ENCODE measurements at regions not wholly inside any gene's neighbourhood (a gene's known extent, or its start where the extent isn't known, plus 50 kb on each side); places are given as distances from the start of the nearest gene placed in this dataset.

DNA sequence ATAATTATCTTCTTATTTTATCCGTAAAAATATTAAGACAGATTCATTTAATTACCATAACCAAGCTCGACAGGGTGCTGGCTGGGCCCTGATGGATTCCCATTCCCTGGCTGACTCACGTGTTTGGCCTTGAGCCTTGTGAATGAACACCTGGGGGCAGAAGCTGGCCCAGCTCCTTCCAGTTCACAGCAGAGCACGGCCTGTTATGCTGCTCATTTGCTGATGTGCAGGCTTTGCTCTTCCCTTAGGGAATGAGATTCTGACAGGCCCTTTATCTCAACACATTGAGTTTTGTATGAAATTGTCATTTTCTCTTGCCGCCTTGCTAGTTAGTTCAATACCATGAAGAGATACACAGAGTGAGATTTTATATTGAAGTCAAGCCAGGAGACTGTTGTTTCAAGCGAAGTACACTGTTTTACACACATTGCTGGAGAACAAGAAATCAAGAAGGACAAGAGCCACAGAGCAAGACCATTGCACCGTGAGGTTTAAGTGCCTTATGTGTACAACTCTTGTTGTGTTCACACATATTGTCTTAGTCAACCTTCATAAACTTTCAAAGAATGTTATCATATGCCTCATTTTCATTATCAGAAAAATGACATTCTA lies 1583.3 kb downstream of the STIM2 start:
- Histone ChIP-seq H3K4me1 (ENCODE audit: control insufficient read depth in 1 of 2, insufficient read depth in 2 of 2, low read depth in 1 of 2, low read length in 1 of 2) (peaks cover 0 to 2% of the 10 kb centered on the region in 2 experiments; a peak in 2 of 4 replicates), H3K4me2 (no peak overlapping the region), H3K36me3 (replicated peaks in 1 of 2; ENCODE audit: control insufficient read depth in 1 of 2, insufficient read depth in 2 of 2, low read length in 1 of 2) (no peaks in the 10 kb centered on the region), H3K79me2 (ENCODE audit: insufficient read depth) (no peaks in the 10 kb centered on the region), H4K20me1 (ENCODE audit: insufficient read depth) (no peaks in the 10 kb centered on the region), H3K9me2 (no peaks in the 10 kb centered on the region), H3F3A (replicated peaks; ENCODE audit: insufficient read depth) (peaks cover 4% of the 10 kb centered on the region), H3K9ac (no peak overlapping the region), H3K27ac (ENCODE audit: low read depth in 2 of 2, low read length in 1 of 2) (no peak overlapping the region), H3K9me3 (no peaks in the 10 kb centered on the region), H2AFZ (ENCODE audit: low read depth) (0 out of 2 replicates have a peak overlapping the region, but pooled peaks have one; percentile 47), H3K27me3 (ENCODE audit: insufficient read depth) (no peaks in the 10 kb centered on the region), H3K4me3 (ENCODE audit: low read depth in 2 of 2, low read length in 1 of 2) (no peak overlapping the region)
- CTCF ChIA-PET = no interaction called here
- TF ChIP-seq MXI1 (IDR thresholded peaks at IDR 0.05; ENCODE audit: low read depth, low read length) (no peak), TAF1 (IDR thresholded peaks at IDR 0.05; ENCODE audit: borderline replicate concordance, low read depth, low read length) (no peak), TCF12 (IDR thresholded peaks at IDR 0.05) (peak; percentile 19; the same call in 1 of the 2 replicates), RAD21 (IDR thresholded peaks at IDR 0.05; ENCODE audit: low read length) (no peak), NRF1 (IDR thresholded peaks at IDR 0.05; ENCODE audit: low read depth, low read length) (no peak), SMC3 (IDR thresholded peaks at IDR 0.05; ENCODE audit: low read depth, low read length) (no peak), POLR2AphosphoS5 (IDR thresholded peaks at IDR 0.05; ENCODE audit: low read depth, low read length) (no peak), PBX3 (IDR thresholded peaks at IDR 0.05) (no peak)
- POLR2A ChIA-PET = no interaction called here
- 23% methylated on average over 7 of the region's 7 CpGs for WGBS (ENCODE audit: low lambda C conversion rate)
- DNase-seq = no peak

- H3K4me2 ChIP-seq = no peak overlapping the region
- no peaks in the 10 kb centered on the region for H3K27me3 ChIP-seq (ENCODE audit: insufficient read depth)
- no peak overlapping the region for H3K4me3 ChIP-seq (ENCODE audit: low read depth in 2 of 2, low read length in 1 of 2)
- peaks cover 0 to 2% of the 10 kb centered on the region in 2 experiments; a peak in 2 of 4 replicates for H3K4me1 ChIP-seq (ENCODE audit: control insufficient read depth in 1 of 2, insufficient read depth in 2 of 2, low read depth in 1 of 2, low read length in 1 of 2)
- TF ChIP-seq RCOR1 (IDR thresholded peaks at IDR 0.05; ENCODE audit: low read length) = no peak
- no peak for TF ChIP-seq JUND (IDR thresholded peaks at IDR 0.05)
- TF ChIP-seq TAF1 (IDR thresholded peaks at IDR 0.05; ENCODE audit: borderline replicate concordance, low read depth, low read length) = no peak
- no peak for TF ChIP-seq FOXJ3 (CRISPR knock-in tag; IDR thresholded peaks at IDR 0.05)
- TF ChIP-seq YY1 (IDR thresholded peaks at IDR 0.05; ENCODE audit: low read depth) = no peak
- TF ChIP-seq, protein P1, sequence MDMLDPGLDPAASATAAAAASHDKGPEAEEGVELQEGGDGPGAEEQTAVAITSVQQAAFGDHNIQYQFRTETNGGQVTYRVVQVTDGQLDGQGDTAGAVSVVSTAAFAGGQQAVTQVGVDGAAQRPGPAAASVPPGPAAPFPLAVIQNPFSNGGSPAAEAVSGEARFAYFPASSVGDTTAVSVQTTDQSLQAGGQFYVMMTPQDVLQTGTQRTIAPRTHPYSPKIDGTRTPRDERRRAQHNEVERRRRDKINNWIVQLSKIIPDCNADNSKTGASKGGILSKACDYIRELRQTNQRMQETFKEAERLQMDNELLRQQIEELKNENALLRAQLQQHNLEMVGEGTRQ (IDR thresholded peaks at IDR 0.05; ENCODE audit: borderline replicate concordance, low read depth, low read length) = no peak
- POLR2A ChIA-PET = no interaction called here
- CTCF ChIA-PET = no interaction called here
- 11% methylated on average over 3 of the region's 3 CpGs for WGBS (ENCODE audit: low lambda C conversion rate)
- no peaks in the 10 kb centered on the region for H3K9me2 ChIP-seq
- no peaks in the 10 kb centered on the region for H3K79me2 ChIP-seq (ENCODE audit: insufficient read depth)
- H3F3A ChIP-seq (replicated peaks; ENCODE audit: insufficient read depth) = peaks cover 4% of the 10 kb centered on the region
- no peaks in the 10 kb centered on the region for H3K9me3 ChIP-seq
- H3K27ac ChIP-seq (ENCODE audit: low read depth in 2 of 2, low read length in 1 of 2) = peak overlapping the region in 1 of 2 experiments; percentile 32; a peak in 1 of 4 replicates
- no peaks in the 10 kb centered on the region for H4K20me1 ChIP-seq (ENCODE audit: insufficient read depth)
- H2AFZ ChIP-seq (ENCODE audit: low read depth) = no peak overlapping the region
- DNase-seq = no peak
- no peaks in the 10 kb centered on the region for H3K36me3 ChIP-seq (replicated peaks in 1 of 2; ENCODE audit: control insufficient read depth in 1 of 2, insufficient read depth in 2 of 2, low read length in 1 of 2)
- H3K9ac ChIP-seq = no peak overlapping the region
Measured at GRCh38 chr4:28444886-28445496, 1584.3 kb downstream of the STIM2 start.

Measured in SK-N-SH (cell line).